A673 (cell line): ENCODE measurements at regions not wholly inside any gene's neighbourhood (a gene's known extent, or its start where the extent isn't known, plus 50 kb on each side); places are given as distances from the start of the nearest gene placed in this dataset.
"Not testable (repeated sequence)": the region's sequence is repeated elsewhere in the genome, so short reads cannot be mapped to it uniquely, and the experiment has no call there.

Experiments
- EZH2 ChIP-seq: fragments of 200-600 bp; sonication (generic); IDR thresholded peaks from 2 replicates; pipeline ENCODE4 v1.6.1; 2017; ENCODE audit warnings: borderline replicate concordance, low read depth, mild to moderate bottlenecking, mixed read lengths, antibody characterized with exemption, low read length; ENCODE audit not compliant: poor library complexity, severe bottlenecking
- TF ChIP-seq, protein P1 (sequence below): fragments of 300-800, 200-600 bp; sonication (generic); conservative IDR thresholded peaks from 2 replicates; pipeline ENCODE4 v1.5.1; 2017; ENCODE audit warnings: low read depth, mild to moderate bottlenecking, antibody characterized with exemption, low read length, moderate library complexity, mixed read lengths

DNA sequence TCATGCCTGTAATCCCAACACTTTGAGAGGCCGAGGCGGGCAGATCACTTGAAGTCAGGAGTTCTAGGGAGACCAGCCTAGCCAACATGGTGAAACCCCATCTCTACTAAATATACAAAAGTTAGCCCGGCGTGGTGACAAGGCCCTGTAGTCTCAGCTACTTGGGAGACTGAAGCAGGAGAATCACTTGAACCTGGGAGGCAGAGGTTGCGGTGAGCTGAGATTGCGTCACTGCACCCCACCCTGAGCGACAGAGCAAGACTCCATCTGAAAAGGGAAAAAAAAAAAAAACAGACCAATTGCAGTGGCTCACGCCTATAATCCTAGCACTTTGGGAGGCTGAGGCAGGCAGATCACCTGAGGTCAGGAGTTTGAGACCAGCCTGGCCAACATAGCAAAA, 90.4 kb downstream of the TEX51 start:
- TF ChIP-seq, protein P1, sequence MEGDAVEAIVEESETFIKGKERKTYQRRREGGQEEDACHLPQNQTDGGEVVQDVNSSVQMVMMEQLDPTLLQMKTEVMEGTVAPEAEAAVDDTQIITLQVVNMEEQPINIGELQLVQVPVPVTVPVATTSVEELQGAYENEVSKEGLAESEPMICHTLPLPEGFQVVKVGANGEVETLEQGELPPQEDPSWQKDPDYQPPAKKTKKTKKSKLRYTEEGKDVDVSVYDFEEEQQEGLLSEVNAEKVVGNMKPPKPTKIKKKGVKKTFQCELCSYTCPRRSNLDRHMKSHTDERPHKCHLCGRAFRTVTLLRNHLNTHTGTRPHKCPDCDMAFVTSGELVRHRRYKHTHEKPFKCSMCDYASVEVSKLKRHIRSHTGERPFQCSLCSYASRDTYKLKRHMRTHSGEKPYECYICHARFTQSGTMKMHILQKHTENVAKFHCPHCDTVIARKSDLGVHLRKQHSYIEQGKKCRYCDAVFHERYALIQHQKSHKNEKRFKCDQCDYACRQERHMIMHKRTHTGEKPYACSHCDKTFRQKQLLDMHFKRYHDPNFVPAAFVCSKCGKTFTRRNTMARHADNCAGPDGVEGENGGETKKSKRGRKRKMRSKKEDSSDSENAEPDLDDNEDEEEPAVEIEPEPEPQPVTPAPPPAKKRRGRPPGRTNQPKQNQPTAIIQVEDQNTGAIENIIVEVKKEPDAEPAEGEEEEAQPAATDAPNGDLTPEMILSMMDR: not testable (repeated sequence)
- not testable (repeated sequence) for TF ChIP-seq EZH2
